WERI-Rb-1 (cell line): ENCODE measurements at regions not wholly inside any gene's neighbourhood (a gene's known extent, or its start where the extent isn't known, plus 50 kb on each side); places are given as distances from the start of the nearest gene placed in this dataset.

Source experiments
- DNase-seq: peaks from one replicate; pipeline ENCODE4 v3.0.0-alpha.2; 2020
- H3K27ac ChIP-seq: fragments of 250-450 bp; sonication (Bioruptor Pico); 2 replicates; pipeline ENCODE4 v1.5.1; 2020; ENCODE audit warnings: mild to moderate bottlenecking, moderate library complexity
- H3K27me3 ChIP-seq: fragments of 250-450 bp; sonication (Bioruptor Pico); 2 replicates; pipeline ENCODE4 v1.5.1; 2021; ENCODE audit warnings: mild to moderate bottlenecking, low read depth, moderate library complexity; ENCODE audit not compliant: insufficient read depth, severe bottlenecking
- H3K36me3 ChIP-seq: fragments of 250-450 bp; sonication (Bioruptor Pico); 2 replicates; pipeline ENCODE4 v1.5.1; 2020; ENCODE audit warnings: mild to moderate bottlenecking, moderate library complexity
- H3K4me3 ChIP-seq: 2 replicates; pipeline ENCODE4 v1.5.1; 2011; ENCODE audit warnings: low read depth, mild to moderate bottlenecking, control low read depth, low read length
- H3K9me3 ChIP-seq: fragments of 250-450 bp; sonication (Bioruptor Pico); 2 replicates; pipeline ENCODE4 v1.5.1; 2021; ENCODE audit warnings: mild to moderate bottlenecking, moderate library complexity; ENCODE audit not compliant: severe bottlenecking
- CTCF ChIP-seq: IDR thresholded peaks from 2 replicates; pipeline ENCODE4 v1.5.1; 2011; ENCODE audit warnings: low read depth, mild to moderate bottlenecking, control low read depth, inconsistent platforms, low read length

- no peak overlapping the region for H3K27ac ChIP-seq
- DNase-seq, result no peak
- no peak for TF ChIP-seq CTCF
- no peak overlapping the region for H3K4me3 ChIP-seq
- no peaks in the 10 kb centered on the region for H3K9me3 ChIP-seq
- H3K36me3 ChIP-seq, result peaks cover 16% of the 10 kb centered on the region
- H3K27me3 ChIP-seq, result no peaks in the 10 kb centered on the region
These were observed 163.5 kb upstream of the ZNF267 start for GRCh38 chr16:31710134-31710533.

- H3K36me3 ChIP-seq, result peaks cover 17% of the 10 kb centered on the region
- no peak overlapping the region for H3K27ac ChIP-seq
- H3K4me3 ChIP-seq, result no peak overlapping the region
- TF ChIP-seq CTCF, result no peak
- H3K27me3 ChIP-seq, result no peaks in the 10 kb centered on the region
- no peak for DNase-seq
- H3K9me3 ChIP-seq, result no peaks in the 10 kb centered on the region
These were observed 162.7 kb upstream of the ZNF267 start for GRCh38 chr16:31710880-31711279.

- H3K36me3 ChIP-seq, result peaks cover 17% of the 10 kb centered on the region
- no peaks in the 10 kb centered on the region for H3K9me3 ChIP-seq
- no peak overlapping the region for H3K27ac ChIP-seq
- peak; percentile 21; the same call in 1 of the 2 replicates for TF ChIP-seq CTCF
- H3K27me3 ChIP-seq, result no peaks in the 10 kb centered on the region
- H3K4me3 ChIP-seq, result no peak overlapping the region
- no peak for DNase-seq
These were observed 162.2 kb upstream of the ZNF267 start for GRCh38 chr16:31711344-31711845.

- Histone ChIP-seq H3K27ac (no peak overlapping the region), H3K36me3 (peaks cover 11% of the 10 kb centered on the region), H3K4me3 (no peak overlapping the region), H3K27me3 (no peaks in the 10 kb centered on the region), H3K9me3 (no peaks in the 10 kb centered on the region)
- TF ChIP-seq CTCF, result no peak
- DNase-seq, result no peak
These were observed 161.5 kb upstream of the ZNF267 start for GRCh38 chr16:31712064-31712540.

- peak; percentile 96 for DNase-seq
- H3K27me3 ChIP-seq, result no peaks in the 10 kb centered on the region
- no peaks in the 10 kb centered on the region for H3K9me3 ChIP-seq
- peak overlapping the region; percentile 86 for H3K27ac ChIP-seq
- H3K4me3 ChIP-seq, result peak overlapping the region; percentile 82
- no peak for TF ChIP-seq CTCF
- peaks cover 9% of the 10 kb centered on the region; the same call in 1 of the 2 replicates for H3K36me3 ChIP-seq
These were observed 160.3 kb upstream of the ZNF267 start for GRCh38 chr16:31713071-31713944.
